Stimulated activated CD4-positive, alpha-beta T cell treated with anti-CD3 and anti-CD28 coated beads, Interleukin-4, amount 100 ng/mL, for 24 hours (primary cell): ENCODE measurements at regions not wholly inside any gene's neighbourhood (a gene's known extent, or its start where the extent isn't known, plus 50 kb on each side); places are given as distances from the start of the nearest gene placed in this dataset.

Source experiments
- DNase-seq: peaks from one replicate; pipeline ENCODE4 v3.0.0-alpha.2; 2020

GRCh38 chr2:147396890-147397289, 447.9 kb upstream of the ACVR2A start:
- no peak for DNase-seq

DNA sequence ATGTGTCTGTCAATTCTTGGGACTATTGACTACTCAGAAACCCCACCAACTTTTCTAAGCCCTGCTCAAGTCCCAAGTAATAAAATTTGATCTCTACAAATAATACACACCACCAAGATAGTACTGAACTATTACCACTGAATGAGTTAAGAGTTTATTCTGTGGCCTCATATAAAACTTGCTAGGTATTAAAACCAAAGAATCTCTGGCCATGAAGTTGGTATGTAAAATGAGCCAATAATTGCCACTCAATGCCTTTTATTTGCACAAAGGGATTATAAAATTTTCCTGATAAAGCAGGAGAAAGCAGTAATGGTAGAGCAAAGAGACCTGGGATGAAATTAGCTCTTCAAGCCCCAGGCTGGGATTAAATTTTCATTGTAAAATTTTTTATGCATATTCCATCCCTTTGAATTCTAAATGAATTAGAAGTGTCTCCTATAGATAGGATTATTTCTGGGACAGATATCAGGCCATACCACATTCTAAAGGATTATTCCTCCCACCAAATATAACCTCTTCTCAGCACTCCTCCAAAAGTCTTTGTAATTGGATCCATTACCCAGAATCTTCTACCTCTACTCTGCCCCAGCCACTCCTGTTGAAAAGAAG, 450.5 kb upstream of the ACVR2A start:
- DNase-seq, result no peak

GRCh38 chr2:147392180-147392579, 452.6 kb upstream of the ACVR2A start:
- DNase-seq, result no peak

GRCh38 chr2:147390475-147390874, 454.4 kb upstream of the ACVR2A start:
- no peak for DNase-seq

- no peak for DNase-seq
Measured at GRCh38 chr2:147389218-147389617, 455.6 kb upstream of the ACVR2A start.

DNA sequence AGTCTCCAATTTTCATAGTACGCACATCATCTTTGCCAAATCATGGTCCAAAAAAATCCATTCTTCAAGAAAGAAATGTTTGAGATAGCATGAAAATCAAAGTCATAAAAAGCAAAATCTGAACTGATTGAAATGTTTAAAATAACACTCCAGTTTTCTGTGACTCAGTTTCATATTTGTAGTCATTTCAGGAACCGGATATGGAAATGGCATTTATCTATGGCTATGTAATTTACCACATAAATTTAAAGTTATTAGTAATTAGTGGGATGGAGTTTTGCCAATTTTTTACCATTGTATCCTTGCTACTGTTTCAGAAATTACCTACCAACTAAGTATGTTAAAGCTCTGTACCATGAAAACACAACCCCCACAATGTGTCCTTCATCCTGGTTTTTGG, 456.6 kb upstream of the ACVR2A start:
- no peak for DNase-seq

- DNase-seq, result no peak
Measured at GRCh38 chr2:147386284-147386683, 458.5 kb upstream of the ACVR2A start.

- no peak for DNase-seq
Measured at GRCh38 chr2:147385600-147385999, 459.2 kb upstream of the ACVR2A start.

DNA sequence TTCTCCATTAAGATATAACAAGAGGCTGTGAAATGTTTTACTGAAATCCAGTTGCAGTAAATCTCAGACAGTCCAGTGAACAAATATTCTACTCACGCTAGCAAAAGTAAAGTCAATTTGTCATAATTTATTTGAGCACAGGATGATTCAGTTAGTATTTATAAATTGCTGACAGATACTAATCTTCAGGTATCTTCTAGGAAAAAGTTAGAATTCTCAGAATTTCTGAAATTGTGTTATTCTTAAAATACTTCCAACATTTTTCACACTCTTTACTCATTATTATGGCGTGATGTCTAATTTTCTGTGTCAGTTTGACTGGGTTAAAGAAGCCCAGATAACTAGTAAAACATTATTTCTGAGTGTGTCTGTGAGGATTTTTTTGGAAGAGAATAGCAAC, 460.2 kb upstream of the ACVR2A start:
- DNase-seq, result no peak

- DNase-seq, result no peak
Measured at GRCh38 chr2:147382322-147382948, 462.4 kb upstream of the ACVR2A start.

- no peak for DNase-seq
Measured at GRCh38 chr2:147378403-147378802, 466.4 kb upstream of the ACVR2A start.

DNA sequence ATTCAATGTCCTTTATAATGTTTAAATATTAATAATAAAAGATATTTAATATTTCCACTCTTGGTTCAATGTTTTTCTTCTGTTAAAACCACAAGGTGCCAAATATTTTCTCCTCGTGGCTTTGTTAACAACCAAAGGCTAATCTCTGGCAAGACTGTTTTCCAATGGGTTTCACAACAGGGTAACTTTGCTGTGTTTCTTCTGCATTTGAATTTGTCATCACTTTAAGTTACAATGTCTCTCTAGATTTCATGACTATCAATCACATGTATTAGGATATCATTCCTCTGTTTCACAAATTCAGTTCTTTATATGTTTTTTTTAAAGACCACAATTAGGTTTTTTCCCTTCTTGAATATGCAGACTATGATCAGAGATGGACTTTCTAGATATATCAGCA, 469.8 kb upstream of the ACVR2A start:
- no peak for DNase-seq

GRCh38 chr2:147374423-147374811, 470.4 kb upstream of the ACVR2A start:
- DNase-seq, result no peak

- no peak for DNase-seq
Measured at GRCh38 chr2:147373800-147374422, 470.9 kb upstream of the ACVR2A start.

DNA sequence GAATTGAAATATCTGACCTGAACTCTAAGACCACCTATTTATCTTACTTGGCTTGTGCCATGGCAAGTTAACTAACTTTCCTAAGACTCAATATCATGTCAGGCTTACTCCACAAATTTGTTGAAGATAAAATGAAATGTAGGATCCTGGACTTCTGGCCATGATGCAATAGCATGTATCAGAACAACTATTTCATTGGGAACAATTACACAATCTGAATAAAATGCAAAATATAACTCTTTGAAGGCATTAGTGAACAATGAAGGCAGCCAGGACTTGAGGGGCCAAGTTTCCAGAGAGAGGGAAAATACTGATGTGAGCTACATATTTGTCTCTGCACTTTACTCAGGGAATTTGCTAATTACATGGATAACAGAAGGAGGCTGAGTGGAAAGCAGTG, 476.5 kb upstream of the ACVR2A start:
- no peak for DNase-seq

- DNase-seq, result no peak
Measured at GRCh38 chr2:147366279-147366678, 478.6 kb upstream of the ACVR2A start.

DNA sequence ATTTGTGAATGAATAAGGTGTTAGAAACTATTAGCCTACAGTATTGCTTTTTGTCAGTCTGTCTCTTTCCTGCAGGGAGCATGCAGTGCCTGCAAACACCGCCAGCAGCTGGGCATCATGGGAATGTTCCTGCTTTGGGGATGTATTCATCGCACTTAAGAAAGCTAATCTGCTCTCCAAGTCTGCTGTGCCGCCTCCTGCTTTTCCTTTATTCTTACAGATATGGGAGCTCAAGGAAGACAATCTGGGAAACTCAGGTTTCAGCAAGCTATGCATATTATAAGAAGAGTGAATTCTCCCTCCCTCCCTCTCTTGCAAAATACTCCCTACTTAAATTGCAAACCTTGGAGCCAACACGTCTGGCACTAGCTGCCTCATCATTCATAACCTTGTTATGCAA, 479.2 kb upstream of the ACVR2A start:
- no peak for DNase-seq

GRCh38 chr2:147364597-147364996, 480.2 kb upstream of the ACVR2A start:
- DNase-seq, result no peak

- no peak for DNase-seq
Measured at GRCh38 chr2:147363181-147363580, 481.6 kb upstream of the ACVR2A start.

- no peak for DNase-seq
Measured at GRCh38 chr2:147358375-147358774, 486.5 kb upstream of the ACVR2A start.

DNA sequence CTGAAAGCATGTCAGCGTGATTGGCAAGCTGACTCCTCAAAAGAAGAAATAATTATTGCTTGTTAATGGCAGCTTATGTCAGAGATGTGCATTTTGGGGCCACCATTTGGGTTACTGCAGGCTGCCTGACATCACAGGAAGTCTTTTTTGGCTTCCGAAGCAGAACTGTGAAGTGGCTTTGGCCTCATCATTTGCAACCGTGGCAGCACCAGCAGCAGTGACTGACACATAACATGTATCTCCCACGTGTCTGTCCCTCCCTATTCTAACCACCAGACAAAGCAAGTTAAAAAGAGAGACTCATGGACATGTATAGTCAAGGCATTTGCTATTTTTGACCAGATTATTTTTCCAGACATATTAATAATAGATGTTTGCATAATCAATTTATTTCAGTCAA, 488.7 kb upstream of the ACVR2A start:
- DNase-seq, result no peak

- DNase-seq, result no peak
Measured at GRCh38 chr2:147355706-147356105, 489.1 kb upstream of the ACVR2A start.

DNA sequence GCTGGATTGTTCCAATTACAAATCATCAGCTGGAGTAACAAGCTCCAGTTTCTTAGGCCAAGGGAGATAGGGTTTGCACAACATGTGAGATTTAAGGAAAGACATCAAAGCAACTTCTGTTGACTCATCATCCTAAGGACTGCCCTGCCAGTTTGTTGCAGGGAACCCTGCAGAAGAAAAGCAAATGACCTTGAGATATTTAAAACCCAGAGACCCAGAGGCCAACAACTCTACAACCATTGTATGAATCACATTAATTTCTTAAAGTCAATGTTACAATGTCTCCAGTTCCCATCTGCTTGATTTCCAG, 491.8 kb upstream of the ACVR2A start:
- no peak for DNase-seq

GRCh38 chr2:147352264-147353071, 492.4 kb upstream of the ACVR2A start:
- no peak for DNase-seq
